GM23338 (cell line): ENCODE measurements at regions not wholly inside any gene's neighbourhood (a gene's known extent, or its start where the extent isn't known, plus 50 kb on each side); places are given as distances from the start of the nearest gene placed in this dataset.

Source experiments
- ATAC-seq: fragments of 200-7000 bp; cut with Tn5 transposase; 3 replicates; pipeline ENCODE4 v1.9.1; 2020
- DNase-seq: peaks from one replicate; pipeline ENCODE4 v3.0.0-alpha.2; 2015; ENCODE audit warnings: low spot score
- H2AFZ ChIP-seq: fragments of 200-600 bp; sonication (generic); 2 replicates; pipeline ENCODE4 v1.8.0; 2016; ENCODE audit warnings: antibody characterized with exemption, mild to moderate bottlenecking, moderate library complexity
- H3F3A ChIP-seq: fragments of 200-600 bp; sonication (generic); replicated peaks from 2 replicates; pipeline ENCODE4 v1.8.0; 2017; ENCODE audit warnings: antibody characterized with exemption, mixed run types, low read depth
- H3K27ac ChIP-seq: fragments of 200-600 bp; sonication (generic); 2 replicates; pipeline ENCODE4 v1.6.1; 2016; ENCODE audit warnings: low read depth
- H3K27me3 ChIP-seq: fragments of 200-600 bp; sonication (generic); 2 replicates; pipeline ENCODE4 v1.8.0; 2016; ENCODE audit warnings: mild to moderate bottlenecking, mixed run types, moderate library complexity; ENCODE audit not compliant: insufficient read depth
- H3K36me3 ChIP-seq: fragments of 200-600 bp; sonication (generic); 2 replicates; pipeline ENCODE4 v1.8.0; 2016; ENCODE audit warnings: mild to moderate bottlenecking; ENCODE audit not compliant: insufficient read depth
- H3K4me1 ChIP-seq: fragments of 200-600 bp; sonication (generic); 2 replicates; pipeline ENCODE4 v1.8.0; 2016; ENCODE audit warnings: mild to moderate bottlenecking, moderate library complexity; ENCODE audit not compliant: insufficient read depth
- H3K4me2 ChIP-seq: fragments of 200-600 bp; sonication (generic); 2 replicates; pipeline ENCODE4 v1.7.1; 2017; ENCODE audit warnings: mixed run types
- H3K4me3 ChIP-seq: fragments of 200-600 bp; sonication (generic); 2 replicates; pipeline ENCODE4 v1.6.1; 2016; ENCODE audit warnings: mixed run types
- H3K79me2 ChIP-seq: fragments of 200-600 bp; sonication (generic); replicated peaks from 2 replicates; pipeline ENCODE4 v1.8.0; 2017; ENCODE audit warnings: mild to moderate bottlenecking; ENCODE audit not compliant: insufficient read depth
- H3K9me2 ChIP-seq: fragments of 200-600 bp; sonication (generic); 2 replicates; pipeline ENCODE4 v1.8.0; 2017; ENCODE audit not compliant: insufficient read depth
- H4K20me1 ChIP-seq: fragments of 200-600 bp; sonication (generic); replicated peaks from 2 replicates; pipeline ENCODE4 v1.8.0; 2017; ENCODE audit warnings: mild to moderate bottlenecking; ENCODE audit not compliant: insufficient read depth
- H3K27ac Mint-ChIP-seq: 2 replicates; pipeline ENCODE4 v1.8.0; 2020; ENCODE audit warnings: inconsistent platforms, mild to moderate bottlenecking, moderate library complexity, mixed read lengths
- H3K27me3 Mint-ChIP-seq: 3 replicates; pipeline ENCODE4 v1.8.0; 2022; ENCODE audit warnings: low read depth, mild to moderate bottlenecking, moderate library complexity, mixed read lengths, inconsistent platforms; ENCODE audit not compliant: insufficient read depth, poor library complexity
- H3K36me3 Mint-ChIP-seq: 3 replicates; pipeline ENCODE4 v1.8.0; 2021; ENCODE audit warnings: low read depth, mild to moderate bottlenecking, inconsistent platforms, moderate library complexity, mixed read lengths
- H3K4me1 Mint-ChIP-seq: 3 replicates; pipeline ENCODE4 v1.8.0; 2020; ENCODE audit warnings: mild to moderate bottlenecking, inconsistent platforms, mixed read lengths
- H3K4me3 Mint-ChIP-seq: 3 replicates; pipeline ENCODE4 v1.8.0; 2021; ENCODE audit warnings: moderate library complexity, mild to moderate bottlenecking, inconsistent platforms, mixed read lengths
- H3K9me3 Mint-ChIP-seq: 3 replicates; pipeline ENCODE4 v1.8.0; 2020; ENCODE audit warnings: moderate library complexity, mild to moderate bottlenecking, inconsistent platforms, mixed read lengths
- CREB1 ChIP-seq: fragments of 250-450 bp; sonication (Bioruptor Pico); IDR thresholded peaks from 2 replicates; pipeline ENCODE4 v1.5.0; 2020; ENCODE audit warnings: low read depth, mild to moderate bottlenecking, moderate library complexity
- EZH2 ChIP-seq: fragments of 200-600 bp; sonication (generic); IDR thresholded peaks from one replicate; pipeline ENCODE4 v1.8.0; 2017; ENCODE audit warnings: antibody characterized with exemption, mild to moderate bottlenecking, low read depth; ENCODE audit not compliant: unreplicated experiment
- EZH2phosphoT487 ChIP-seq: fragments of 200-600 bp; sonication (generic); IDR thresholded peaks from one replicate; pipeline ENCODE4 v1.8.1; 2018; ENCODE audit warnings: antibody characterized with exemption; ENCODE audit not compliant: unreplicated experiment
- JUNB ChIP-seq: IDR thresholded peaks from one replicate; pipeline ENCODE4 v1.6.1; 2016; ENCODE audit warnings: antibody characterized with exemption; ENCODE audit not compliant: unreplicated experiment
- NANOG ChIP-seq: IDR thresholded peaks from 2 replicates; pipeline ENCODE4 v1.6.1; 2016; ENCODE audit warnings: antibody characterized with exemption, borderline replicate concordance
- POLR2AphosphoS5 ChIP-seq: IDR thresholded peaks from 2 replicates; pipeline ENCODE4 v1.6.1; 2016; ENCODE audit warnings: antibody characterized with exemption, low read depth
- STAT1 ChIP-seq: IDR thresholded peaks from one replicate; pipeline ENCODE4 v1.6.1; 2016; ENCODE audit warnings: antibody characterized with exemption; ENCODE audit not compliant: unreplicated experiment
- ZNF114 ChIP-seq: fragments of 250-450 bp; sonication (Bioruptor Pico); IDR thresholded peaks from 2 replicates; pipeline ENCODE4 v1.5.0; 2020; ENCODE audit warnings: mild to moderate bottlenecking, moderate library complexity
- ZNF331 ChIP-seq: fragments of 250-450 bp; sonication (Bioruptor Pico); IDR thresholded peaks from 2 replicates; pipeline ENCODE4 v1.5.0; 2020; ENCODE audit warnings: low read depth, mild to moderate bottlenecking, moderate library complexity
- TF ChIP-seq, protein P1 (sequence below), 2 experiments: fragments of 200-600 bp in 1 of 2; sonication (generic) in 1 of 2; conservative IDR thresholded peaks; 2 replicates each; pipeline versions ENCODE4 v1.5.1 to v1.6.1; 2016 to 2017; ENCODE audit warnings: antibody characterized with exemption in 2 of 2, low read depth in 2 of 2, mild to moderate bottlenecking in 2 of 2, moderate library complexity in 1 of 2
- TF ChIP-seq, protein P2 (sequence below): IDR thresholded peaks from one replicate; pipeline ENCODE4 v1.6.1; 2018; ENCODE audit warnings: antibody characterized with exemption; ENCODE audit not compliant: unreplicated experiment
- TF ChIP-seq, protein P3 (sequence below): fragments of 250-450 bp; sonication (Bioruptor Pico); IDR thresholded peaks from 2 replicates; pipeline ENCODE4 v1.5.0; 2020; ENCODE audit warnings: mild to moderate bottlenecking, moderate library complexity
- TF ChIP-seq, protein P4 (sequence below): IDR thresholded peaks from 2 replicates; pipeline ENCODE4 v1.6.1; 2016; ENCODE audit warnings: antibody characterized with exemption

DNA sequence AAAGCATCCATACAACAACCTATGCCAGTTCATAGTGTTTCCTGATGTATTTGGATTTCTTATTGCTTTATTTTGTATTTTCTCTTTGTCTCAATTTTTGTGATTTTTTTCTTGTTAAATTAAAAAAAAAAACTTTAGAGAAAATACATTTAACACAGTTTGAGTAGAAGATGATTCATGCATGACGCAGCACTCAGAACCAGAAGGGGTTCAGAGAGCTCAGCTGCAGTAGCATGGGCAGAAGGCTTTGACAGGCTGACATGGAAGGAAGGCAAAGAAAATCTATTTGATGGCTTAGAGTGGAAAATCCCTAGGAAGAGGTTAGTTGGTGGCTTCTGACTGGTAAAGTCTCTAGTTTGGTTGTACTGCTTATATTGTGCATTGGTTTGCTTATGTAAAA lies 207.2 kb upstream of the STXBP5 start:
- no peak overlapping the region for H2AFZ ChIP-seq
- H3K4me3 Mint-ChIP-seq: no peak overlapping the region

More for the DNA sequence above, 207.2 kb upstream of the STXBP5 start:
- H3K27me3 Mint-ChIP-seq: peaks cover 4% of the 10 kb centered on the region
- Histone ChIP-seq H3F3A (no peaks in the 10 kb centered on the region), H3K4me3 (no peak overlapping the region), H3K27me3 (no peaks in the 10 kb centered on the region), H3K36me3 (no peaks in the 10 kb centered on the region), H3K27ac (no peak overlapping the region), H3K9me2 (no peaks in the 10 kb centered on the region), H3K79me2 (no peaks in the 10 kb centered on the region), H4K20me1 (no peaks in the 10 kb centered on the region), H3K4me2 (no peak overlapping the region), H3K4me1 (no peaks in the 10 kb centered on the region; the same call in 1 of the 2 replicates)
- no peaks in the 10 kb centered on the region for H3K9me3 Mint-ChIP-seq
- TF ChIP-seq NANOG (no peak), CREB1 (CRISPR knock-in tag) (no peak), EZH2 (no peak), ZNF114 (CRISPR knock-in tag) (no peak), JUNB (no peak), EZH2phosphoT487 (no peak), ZNF331 (CRISPR knock-in tag) (no peak), STAT1 (no peak), POLR2AphosphoS5 (no peak)
- TF ChIP-seq, protein P1, sequence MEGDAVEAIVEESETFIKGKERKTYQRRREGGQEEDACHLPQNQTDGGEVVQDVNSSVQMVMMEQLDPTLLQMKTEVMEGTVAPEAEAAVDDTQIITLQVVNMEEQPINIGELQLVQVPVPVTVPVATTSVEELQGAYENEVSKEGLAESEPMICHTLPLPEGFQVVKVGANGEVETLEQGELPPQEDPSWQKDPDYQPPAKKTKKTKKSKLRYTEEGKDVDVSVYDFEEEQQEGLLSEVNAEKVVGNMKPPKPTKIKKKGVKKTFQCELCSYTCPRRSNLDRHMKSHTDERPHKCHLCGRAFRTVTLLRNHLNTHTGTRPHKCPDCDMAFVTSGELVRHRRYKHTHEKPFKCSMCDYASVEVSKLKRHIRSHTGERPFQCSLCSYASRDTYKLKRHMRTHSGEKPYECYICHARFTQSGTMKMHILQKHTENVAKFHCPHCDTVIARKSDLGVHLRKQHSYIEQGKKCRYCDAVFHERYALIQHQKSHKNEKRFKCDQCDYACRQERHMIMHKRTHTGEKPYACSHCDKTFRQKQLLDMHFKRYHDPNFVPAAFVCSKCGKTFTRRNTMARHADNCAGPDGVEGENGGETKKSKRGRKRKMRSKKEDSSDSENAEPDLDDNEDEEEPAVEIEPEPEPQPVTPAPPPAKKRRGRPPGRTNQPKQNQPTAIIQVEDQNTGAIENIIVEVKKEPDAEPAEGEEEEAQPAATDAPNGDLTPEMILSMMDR (conservative IDR thresholded peaks at IDR 0.05; ENCODE audit: low read depth in 2 of 2): no peak
- TF ChIP-seq, protein P2, sequence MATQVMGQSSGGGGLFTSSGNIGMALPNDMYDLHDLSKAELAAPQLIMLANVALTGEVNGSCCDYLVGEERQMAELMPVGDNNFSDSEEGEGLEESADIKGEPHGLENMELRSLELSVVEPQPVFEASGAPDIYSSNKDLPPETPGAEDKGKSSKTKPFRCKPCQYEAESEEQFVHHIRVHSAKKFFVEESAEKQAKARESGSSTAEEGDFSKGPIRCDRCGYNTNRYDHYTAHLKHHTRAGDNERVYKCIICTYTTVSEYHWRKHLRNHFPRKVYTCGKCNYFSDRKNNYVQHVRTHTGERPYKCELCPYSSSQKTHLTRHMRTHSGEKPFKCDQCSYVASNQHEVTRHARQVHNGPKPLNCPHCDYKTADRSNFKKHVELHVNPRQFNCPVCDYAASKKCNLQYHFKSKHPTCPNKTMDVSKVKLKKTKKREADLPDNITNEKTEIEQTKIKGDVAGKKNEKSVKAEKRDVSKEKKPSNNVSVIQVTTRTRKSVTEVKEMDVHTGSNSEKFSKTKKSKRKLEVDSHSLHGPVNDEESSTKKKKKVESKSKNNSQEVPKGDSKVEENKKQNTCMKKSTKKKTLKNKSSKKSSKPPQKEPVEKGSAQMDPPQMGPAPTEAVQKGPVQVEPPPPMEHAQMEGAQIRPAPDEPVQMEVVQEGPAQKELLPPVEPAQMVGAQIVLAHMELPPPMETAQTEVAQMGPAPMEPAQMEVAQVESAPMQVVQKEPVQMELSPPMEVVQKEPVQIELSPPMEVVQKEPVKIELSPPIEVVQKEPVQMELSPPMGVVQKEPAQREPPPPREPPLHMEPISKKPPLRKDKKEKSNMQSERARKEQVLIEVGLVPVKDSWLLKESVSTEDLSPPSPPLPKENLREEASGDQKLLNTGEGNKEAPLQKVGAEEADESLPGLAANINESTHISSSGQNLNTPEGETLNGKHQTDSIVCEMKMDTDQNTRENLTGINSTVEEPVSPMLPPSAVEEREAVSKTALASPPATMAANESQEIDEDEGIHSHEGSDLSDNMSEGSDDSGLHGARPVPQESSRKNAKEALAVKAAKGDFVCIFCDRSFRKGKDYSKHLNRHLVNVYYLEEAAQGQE: no peak
- TF ChIP-seq, protein P3, sequence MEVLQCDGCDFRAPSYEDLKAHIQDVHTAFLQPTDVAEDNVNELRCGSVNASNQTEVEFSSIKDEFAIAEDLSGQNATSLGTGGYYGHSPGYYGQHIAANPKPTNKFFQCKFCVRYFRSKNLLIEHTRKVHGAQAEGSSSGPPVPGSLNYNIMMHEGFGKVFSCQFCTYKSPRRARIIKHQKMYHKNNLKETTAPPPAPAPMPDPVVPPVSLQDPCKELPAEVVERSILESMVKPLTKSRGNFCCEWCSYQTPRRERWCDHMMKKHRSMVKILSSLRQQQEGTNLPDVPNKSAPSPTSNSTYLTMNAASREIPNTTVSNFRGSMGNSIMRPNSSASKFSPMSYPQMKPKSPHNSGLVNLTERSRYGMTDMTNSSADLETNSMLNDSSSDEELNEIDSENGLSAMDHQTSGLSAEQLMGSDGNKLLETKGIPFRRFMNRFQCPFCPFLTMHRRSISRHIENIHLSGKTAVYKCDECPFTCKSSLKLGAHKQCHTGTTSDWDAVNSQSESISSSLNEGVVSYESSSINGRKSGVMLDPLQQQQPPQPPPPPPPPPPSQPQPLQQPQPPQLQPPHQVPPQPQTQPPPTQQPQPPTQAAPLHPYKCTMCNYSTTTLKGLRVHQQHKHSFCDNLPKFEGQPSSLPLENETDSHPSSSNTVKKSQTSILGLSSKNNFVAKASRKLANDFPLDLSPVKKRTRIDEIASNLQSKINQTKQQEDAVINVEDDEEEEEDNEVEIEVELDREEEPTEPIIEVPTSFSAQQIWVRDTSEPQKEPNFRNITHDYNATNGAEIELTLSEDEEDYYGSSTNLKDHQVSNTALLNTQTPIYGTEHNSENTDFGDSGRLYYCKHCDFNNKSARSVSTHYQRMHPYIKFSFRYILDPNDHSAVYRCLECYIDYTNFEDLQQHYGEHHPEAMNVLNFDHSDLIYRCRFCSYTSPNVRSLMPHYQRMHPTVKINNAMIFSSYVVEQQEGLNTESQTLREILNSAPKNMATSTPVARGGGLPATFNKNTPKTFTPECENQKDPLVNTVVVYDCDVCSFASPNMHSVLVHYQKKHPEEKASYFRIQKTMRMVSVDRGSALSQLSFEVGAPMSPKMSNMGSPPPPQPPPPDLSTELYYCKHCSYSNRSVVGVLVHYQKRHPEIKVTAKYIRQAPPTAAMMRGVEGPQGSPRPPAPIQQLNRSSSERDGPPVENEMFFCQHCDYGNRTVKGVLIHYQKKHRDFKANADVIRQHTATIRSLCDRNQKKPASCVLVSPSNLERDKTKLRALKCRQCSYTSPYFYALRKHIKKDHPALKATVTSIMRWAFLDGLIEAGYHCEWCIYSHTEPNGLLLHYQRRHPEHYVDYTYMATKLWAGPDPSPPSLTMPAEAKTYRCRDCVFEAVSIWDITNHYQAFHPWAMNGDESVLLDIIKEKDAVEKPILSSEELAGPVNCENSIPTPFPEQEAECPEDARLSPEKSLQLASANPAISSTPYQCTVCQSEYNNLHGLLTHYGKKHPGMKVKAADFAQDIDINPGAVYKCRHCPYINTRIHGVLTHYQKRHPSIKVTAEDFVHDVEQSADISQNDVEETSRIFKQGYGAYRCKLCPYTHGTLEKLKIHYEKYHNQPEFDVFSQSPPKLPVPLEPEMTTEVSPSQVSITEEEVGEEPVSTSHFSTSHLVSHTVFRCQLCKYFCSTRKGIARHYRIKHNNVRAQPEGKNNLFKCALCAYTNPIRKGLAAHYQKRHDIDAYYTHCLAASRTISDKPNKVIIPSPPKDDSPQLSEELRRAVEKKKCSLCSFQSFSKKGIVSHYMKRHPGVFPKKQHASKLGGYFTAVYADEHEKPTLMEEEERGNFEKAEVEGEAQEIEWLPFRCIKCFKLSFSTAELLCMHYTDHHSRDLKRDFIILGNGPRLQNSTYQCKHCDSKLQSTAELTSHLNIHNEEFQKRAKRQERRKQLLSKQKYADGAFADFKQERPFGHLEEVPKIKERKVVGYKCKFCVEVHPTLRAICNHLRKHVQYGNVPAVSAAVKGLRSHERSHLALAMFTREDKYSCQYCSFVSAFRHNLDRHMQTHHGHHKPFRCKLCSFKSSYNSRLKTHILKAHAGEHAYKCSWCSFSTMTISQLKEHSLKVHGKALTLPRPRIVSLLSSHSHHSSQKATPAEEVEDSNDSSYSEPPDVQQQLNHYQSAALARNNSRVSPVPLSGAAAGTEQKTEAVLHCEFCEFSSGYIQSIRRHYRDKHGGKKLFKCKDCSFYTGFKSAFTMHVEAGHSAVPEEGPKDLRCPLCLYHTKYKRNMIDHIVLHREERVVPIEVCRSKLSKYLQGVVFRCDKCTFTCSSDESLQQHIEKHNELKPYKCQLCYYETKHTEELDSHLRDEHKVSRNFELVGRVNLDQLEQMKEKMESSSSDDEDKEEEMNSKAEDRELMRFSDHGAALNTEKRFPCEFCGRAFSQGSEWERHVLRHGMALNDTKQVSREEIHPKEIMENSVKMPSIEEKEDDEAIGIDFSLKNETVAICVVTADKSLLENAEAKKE (CRISPR knock-in tag): no peak
- TF ChIP-seq, protein P4, sequence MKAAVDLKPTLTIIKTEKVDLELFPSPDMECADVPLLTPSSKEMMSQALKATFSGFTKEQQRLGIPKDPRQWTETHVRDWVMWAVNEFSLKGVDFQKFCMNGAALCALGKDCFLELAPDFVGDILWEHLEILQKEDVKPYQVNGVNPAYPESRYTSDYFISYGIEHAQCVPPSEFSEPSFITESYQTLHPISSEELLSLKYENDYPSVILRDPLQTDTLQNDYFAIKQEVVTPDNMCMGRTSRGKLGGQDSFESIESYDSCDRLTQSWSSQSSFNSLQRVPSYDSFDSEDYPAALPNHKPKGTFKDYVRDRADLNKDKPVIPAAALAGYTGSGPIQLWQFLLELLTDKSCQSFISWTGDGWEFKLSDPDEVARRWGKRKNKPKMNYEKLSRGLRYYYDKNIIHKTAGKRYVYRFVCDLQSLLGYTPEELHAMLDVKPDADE: no peak
- peaks cover 11% of the 10 kb centered on the region for H3K4me1 Mint-ChIP-seq
- no peak for ATAC-seq
- no peaks in the 10 kb centered on the region for H3K36me3 Mint-ChIP-seq
- DNase-seq: no peak
- no peak overlapping the region for H3K27ac Mint-ChIP-seq
